Psoas muscle (tissue), 7 donors: ENCODE measurements at regions not wholly inside any gene's neighbourhood (a gene's known extent, or its start where the extent isn't known, plus 50 kb on each side); places are given as distances from the start of the nearest gene placed in this dataset.

Experiments used
- ATAC-seq, 4 donors: fragments of 200-7000 bp; cut with Tn5 transposase; one replicate each; pipeline ENCODE4 v1.9.1; 2020; ENCODE audit warnings: moderate library complexity in 3 of 4, mild to moderate bottlenecking in 2 of 4
- DNase-seq, 2 donors: peaks; one replicate each; pipeline ENCODE4 v3.0.0-alpha.2; 2020
- H3K27ac ChIP-seq: fragments of 200-600 bp; one replicate; pipeline ENCODE4 v1.8.0; 2022
- H3K27me3 ChIP-seq, 3 donors: fragments of 200-600 bp in 1 of 3; one replicate each; pipeline versions ENCODE4 v1.6.1 to v1.8.0; 2013 to 2022; ENCODE audit warnings: low read length in 2 of 3, mild to moderate bottlenecking in 2 of 3, moderate library complexity in 1 of 3; ENCODE audit not compliant: insufficient read depth in 3 of 3
- H3K36me3 ChIP-seq, 2 donors: fragments of 200-600 bp in 1 of 2; one replicate each; pipeline versions ENCODE4 v1.6.1 to v1.8.0; 2013 to 2022; ENCODE audit warnings: low read depth in 1 of 2, mild to moderate bottlenecking in 1 of 2, moderate library complexity in 1 of 2; ENCODE audit not compliant: insufficient read depth in 1 of 2
- H3K4me1 ChIP-seq: fragments of 200-600 bp; one replicate; pipeline ENCODE4 v1.8.0; 2022
- H3K4me3 ChIP-seq: fragments of 200-600 bp; one replicate; pipeline ENCODE4 v1.8.0; 2022; ENCODE audit warnings: mild to moderate bottlenecking
- H3K9me3 ChIP-seq: fragments of 200-600 bp; one replicate; pipeline ENCODE4 v1.8.0; 2022
- CTCF ChIP-seq: fragments of 200-600 bp; IDR thresholded peaks from one replicate; pipeline ENCODE4 v1.8.0; 2022; ENCODE audit warnings: antibody characterized with exemption
- WGBS, 3 donors: extraction: QIAGEN DNeasy Blood & Tissue Kit; methylation state at CpG; one replicate each; pipeline versions ENCODE4 v1.1.6 to v1.1.7; 2013; 5-methylcytosine and 5-hydroxymethylcytosine counted together
- intact Hi-C, 2 donors: fragments of 100-400 bp; cut with DNase I; formaldehyde crosslinking; loops; one replicate each; pipeline versions ENCODE4 v1.11.0 to v1.14.2; 2022
- donor health status: healthy with polysubstance abuse.
- donor health status: DM: no; HTN: no; CAD: no; lungs with moderate emphysema.
- donor health status: Bipolar disorder and iron deficiency.
- donor health status: healthy.
- donor health status: DM: yes; HTN: yes; CAD: no.
- donor health status: DM: no; HTN: no; CAD: no.
- donor health status: DM: yes; HTN: yes; CAD: no.

- Histone ChIP-seq H3K27me3 (peaks cover 0 to 10% (median 0%) of the 10 kb centered on the region in 3 donors), H3K4me3 (no peak overlapping the region), H3K27ac (no peak overlapping the region), H3K9me3 (no peaks in the 10 kb centered on the region), H3K36me3 (no peaks in the 10 kb centered on the region), H3K4me1 (no peaks in the 10 kb centered on the region)
- WGBS, 3 donors, result 28 to 44% (median 35%) methylated on average over 11 of the region's 11 CpGs
- DNase-seq (no peak), ATAC-seq (no peak)
- intact Hi-C loops, result no loop called here
- no peak for TF ChIP-seq CTCF
Measured at GRCh38 chr20:57103146-57103800, 163.2 kb downstream of the BMP7 start.

GRCh38 chr20:57104113-57104512, 162.3 kb downstream of the BMP7 start:
- intact Hi-C loops, result no loop called here
- peaks cover 0 to 4% (median 0%) of the 10 kb centered on the region in 3 donors for H3K27me3 ChIP-seq
- H3K9me3 ChIP-seq, result no peaks in the 10 kb centered on the region
- DNase-seq (no peak), ATAC-seq (no peak)
- no peaks in the 10 kb centered on the region for H3K4me1 ChIP-seq
- WGBS, 3 donors, result 83 to 89% (median 88%) methylated on average over 11 of the region's 11 CpGs
- no peak overlapping the region for H3K4me3 ChIP-seq
- H3K27ac ChIP-seq, result no peak overlapping the region
- no peak for TF ChIP-seq CTCF
- H3K36me3 ChIP-seq, result no peaks in the 10 kb centered on the region

- H3K36me3 ChIP-seq, result no peaks in the 10 kb centered on the region
- DNase-seq (no peak), ATAC-seq (no peak)
- no peak overlapping the region for H3K4me3 ChIP-seq
- intact Hi-C loops, result no loop called here
- no peaks in the 10 kb centered on the region for H3K4me1 ChIP-seq
- 13 to 23% (median 18%) methylated on average over 13 of the region's 13 CpGs for WGBS, 3 donors
- peaks cover 0 to 4% (median 2%) of the 10 kb centered on the region in 3 donors for H3K27me3 ChIP-seq
- H3K27ac ChIP-seq, result no peak overlapping the region
- no peaks in the 10 kb centered on the region for H3K9me3 ChIP-seq
- TF ChIP-seq CTCF, result no peak
Measured at GRCh38 chr20:57104651-57105204, 161.7 kb downstream of the BMP7 start.

GRCh38 chr20:57106030-57106682, 160.3 kb downstream of the BMP7 start:
- DNase-seq, result no peak
- 78 to 83% (median 82%) methylated on average over 12 of the region's 12 CpGs for WGBS, 3 donors
- H3K27me3 ChIP-seq, result peaks cover 0 to 4% (median 2%) of the 10 kb centered on the region in 3 donors
- intact Hi-C loops, result no loop called here
- no peak overlapping the region for H3K4me3 ChIP-seq
- no peaks in the 10 kb centered on the region for H3K9me3 ChIP-seq
- TF ChIP-seq CTCF, result no peak
- H3K4me1 ChIP-seq, result no peaks in the 10 kb centered on the region
- no peak overlapping the region for H3K27ac ChIP-seq
- ATAC-seq, result no peak
- no peaks in the 10 kb centered on the region for H3K36me3 ChIP-seq
